ENCODE measurements at regions not wholly inside any gene's neighbourhood (a gene's known extent, or its start where the extent isn't known, plus 50 kb on each side); places are given as distances from the start of the nearest gene placed in this dataset.

GRCh38 chr11:119560961-119561360 lies 138.0 kb upstream of the THY1 start:
- TF ChIP-seq CTCF (IDR thresholded peaks at IDR 0.05), result no peak
- no peak overlapping the region for H3K4me3 ChIP-seq
- H3K27ac ChIP-seq, result no peak overlapping the region
- DNase-seq (ENCODE audit: low spot score), result no peak

GRCh38 chr11:119560291-119560690 lies 137.3 kb upstream of the THY1 start:
- no peak overlapping the region for H3K27ac ChIP-seq
- no peak overlapping the region for H3K4me3 ChIP-seq
- DNase-seq (ENCODE audit: low spot score), result no peak
- no peak for TF ChIP-seq CTCF (IDR thresholded peaks at IDR 0.05)

- DNase-seq (ENCODE audit: low spot score), result no peak
- TF ChIP-seq CTCF (IDR thresholded peaks at IDR 0.05), result no peak
- H3K27ac ChIP-seq, result no peak overlapping the region
- H3K4me3 ChIP-seq, result no peak overlapping the region
These were observed 129.1 kb upstream of the THY1 start for GRCh38 chr11:119552106-119552485.

GRCh38 chr11:119551420-119552105 lies 128.6 kb upstream of the THY1 start:
- DNase-seq (ENCODE audit: low spot score), result no peak
- H3K4me3 ChIP-seq, result no peak overlapping the region
- TF ChIP-seq CTCF (IDR thresholded peaks at IDR 0.05), result no peak
- no peak overlapping the region for H3K27ac ChIP-seq

- H3K4me3 ChIP-seq, result no peak overlapping the region
- H3K27ac ChIP-seq, result no peak overlapping the region
- TF ChIP-seq CTCF (IDR thresholded peaks at IDR 0.05), result no peak
- no peak for DNase-seq (ENCODE audit: low spot score)
These were observed 127.2 kb upstream of the THY1 start for GRCh38 chr11:119550053-119550752.

GRCh38 chr11:119547511-119547910 lies 124.5 kb upstream of the THY1 start:
- no peak for TF ChIP-seq CTCF (IDR thresholded peaks at IDR 0.05)
- H3K27ac ChIP-seq, result no peak overlapping the region
- no peak overlapping the region for H3K4me3 ChIP-seq
- DNase-seq (ENCODE audit: low spot score), result no peak
